Astrocyte of the cerebellum (primary cell): ENCODE measurements at regions not wholly inside any gene's neighbourhood (a gene's known extent, or its start where the extent isn't known, plus 50 kb on each side); places are given as distances from the start of the nearest gene placed in this dataset.
"Not testable (repeated sequence)": the region's sequence is repeated elsewhere in the genome, so short reads cannot be mapped to it uniquely, and the experiment has no call there.

Source experiments
- DNase-seq: peaks from one replicate; pipeline ENCODE4 v3.0.0-alpha.2; 2011; ENCODE audit warnings: low read depth
- H3K4me3 ChIP-seq: 2 replicates; pipeline ENCODE4 v1.5.1; 2011; ENCODE audit warnings: mild to moderate bottlenecking, low read depth, low read length, moderate library complexity
- in situ Hi-C: cut with HindIII; loops from 2 replicates; pipeline ENCODE4 v1.10.0; 2017; ENCODE audit warnings: low sequenced_read_pairs
- TF ChIP-seq, protein P1 (sequence below): IDR thresholded peaks from 2 replicates; pipeline ENCODE4 v1.5.1; 2012; ENCODE audit warnings: low read length, low read depth, moderate library complexity, mild to moderate bottlenecking; ENCODE audit errors: missing control alignments

DNA sequence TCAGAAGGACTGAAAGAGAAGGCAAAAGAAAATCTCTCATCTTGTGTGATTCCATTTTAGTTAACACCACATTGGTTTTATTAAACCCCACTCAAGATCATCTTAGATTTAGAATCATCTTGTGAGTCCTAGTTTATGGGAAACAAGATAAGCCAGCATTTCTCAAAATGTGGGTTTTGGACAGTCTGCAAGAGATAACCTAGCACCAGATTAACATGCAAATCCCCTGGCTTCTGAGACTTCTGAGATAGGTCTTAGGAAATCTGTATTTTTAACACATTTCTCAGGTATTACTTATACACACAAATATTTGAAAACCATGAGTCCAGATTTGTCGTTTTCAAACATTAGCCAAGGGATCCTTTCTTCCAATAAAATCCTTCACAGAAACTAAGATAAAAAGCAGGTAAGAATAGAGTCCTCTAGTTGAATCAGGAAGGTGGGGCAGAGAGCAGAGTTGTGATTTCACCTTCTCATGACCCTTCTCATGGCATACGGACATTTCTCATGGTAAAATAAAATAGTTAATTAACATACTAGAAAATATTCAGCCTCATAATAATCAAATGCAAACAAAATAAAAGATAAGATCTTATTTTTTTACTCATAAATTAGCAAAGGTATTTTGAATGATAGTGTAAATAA is 287.2 kb upstream of the FN1 start:
- TF ChIP-seq, protein P1, sequence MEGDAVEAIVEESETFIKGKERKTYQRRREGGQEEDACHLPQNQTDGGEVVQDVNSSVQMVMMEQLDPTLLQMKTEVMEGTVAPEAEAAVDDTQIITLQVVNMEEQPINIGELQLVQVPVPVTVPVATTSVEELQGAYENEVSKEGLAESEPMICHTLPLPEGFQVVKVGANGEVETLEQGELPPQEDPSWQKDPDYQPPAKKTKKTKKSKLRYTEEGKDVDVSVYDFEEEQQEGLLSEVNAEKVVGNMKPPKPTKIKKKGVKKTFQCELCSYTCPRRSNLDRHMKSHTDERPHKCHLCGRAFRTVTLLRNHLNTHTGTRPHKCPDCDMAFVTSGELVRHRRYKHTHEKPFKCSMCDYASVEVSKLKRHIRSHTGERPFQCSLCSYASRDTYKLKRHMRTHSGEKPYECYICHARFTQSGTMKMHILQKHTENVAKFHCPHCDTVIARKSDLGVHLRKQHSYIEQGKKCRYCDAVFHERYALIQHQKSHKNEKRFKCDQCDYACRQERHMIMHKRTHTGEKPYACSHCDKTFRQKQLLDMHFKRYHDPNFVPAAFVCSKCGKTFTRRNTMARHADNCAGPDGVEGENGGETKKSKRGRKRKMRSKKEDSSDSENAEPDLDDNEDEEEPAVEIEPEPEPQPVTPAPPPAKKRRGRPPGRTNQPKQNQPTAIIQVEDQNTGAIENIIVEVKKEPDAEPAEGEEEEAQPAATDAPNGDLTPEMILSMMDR = no peak
- DNase-seq = no peak
- H3K4me3 ChIP-seq = no peak overlapping the region
- in situ Hi-C loops = no loop called here

DNA sequence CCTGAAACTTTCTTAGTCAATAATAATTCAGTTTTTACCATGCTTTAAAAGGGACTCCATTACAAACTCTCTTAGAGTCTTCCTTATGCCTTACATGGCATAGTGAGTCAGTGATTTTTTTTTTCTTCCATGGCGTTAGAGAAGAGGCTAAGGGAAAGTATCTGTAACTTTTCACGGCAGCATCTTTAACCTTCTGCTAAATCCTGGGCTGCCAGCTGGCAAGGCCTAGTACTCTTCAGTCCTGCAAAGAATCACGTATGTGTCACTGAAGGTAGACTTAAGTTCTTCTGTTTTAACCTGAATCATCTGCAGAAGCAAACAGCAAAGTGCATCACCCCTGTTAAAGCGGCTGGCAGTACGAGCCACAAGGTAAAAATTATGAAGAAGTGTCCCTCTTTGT is 286.3 kb upstream of the FN1 start:
- in situ Hi-C loops = no loop called here
- no peak for DNase-seq
- no peak overlapping the region for H3K4me3 ChIP-seq

DNA sequence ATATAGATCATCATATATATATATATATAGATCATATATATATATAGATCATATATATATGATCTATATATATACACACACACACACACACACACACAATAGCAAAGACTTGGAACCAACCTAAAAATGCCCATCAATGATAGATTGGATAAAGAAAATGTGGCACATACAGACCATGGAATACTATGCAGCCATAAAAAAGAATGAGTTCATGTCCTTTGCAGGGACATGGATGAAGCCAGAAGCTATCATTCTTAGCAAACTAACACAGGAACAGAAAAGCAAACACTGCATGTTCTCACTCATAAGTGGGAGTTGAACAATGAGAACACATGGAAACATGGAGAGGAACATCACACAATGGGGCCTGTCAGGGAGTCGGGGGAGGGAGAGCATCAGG is 285.6 kb upstream of the FN1 start:
- in situ Hi-C loops, DNase-seq, H3K4me3 ChIP-seq: not testable (repeated sequence)

More for the DNA sequence above, 286.3 kb upstream of the FN1 start:
- TF ChIP-seq, protein P1 = no peak

DNA sequence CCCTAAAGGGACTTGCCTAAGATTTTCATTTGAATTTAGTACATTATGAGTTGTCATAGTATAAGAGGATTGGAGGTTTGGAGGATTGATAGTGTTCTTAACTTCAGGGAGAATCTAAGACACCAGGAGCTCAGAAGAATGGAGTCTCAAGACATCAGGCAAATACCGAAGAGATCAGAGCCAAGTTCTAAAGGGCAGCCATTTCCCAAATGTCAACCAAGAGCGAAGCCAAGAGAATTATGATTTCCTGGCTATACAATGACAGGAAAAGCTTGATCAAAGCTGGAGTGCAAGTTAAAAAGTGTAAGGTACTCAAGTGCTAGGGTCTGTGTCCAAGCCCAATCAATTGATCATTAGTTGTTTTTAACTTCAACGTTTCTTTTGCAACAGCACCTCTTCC is 283.0 kb upstream of the FN1 start:
- H3K4me3 ChIP-seq = no peak overlapping the region
- TF ChIP-seq, protein P1 = no peak
- in situ Hi-C loops = no loop called here
- DNase-seq = no peak

DNA sequence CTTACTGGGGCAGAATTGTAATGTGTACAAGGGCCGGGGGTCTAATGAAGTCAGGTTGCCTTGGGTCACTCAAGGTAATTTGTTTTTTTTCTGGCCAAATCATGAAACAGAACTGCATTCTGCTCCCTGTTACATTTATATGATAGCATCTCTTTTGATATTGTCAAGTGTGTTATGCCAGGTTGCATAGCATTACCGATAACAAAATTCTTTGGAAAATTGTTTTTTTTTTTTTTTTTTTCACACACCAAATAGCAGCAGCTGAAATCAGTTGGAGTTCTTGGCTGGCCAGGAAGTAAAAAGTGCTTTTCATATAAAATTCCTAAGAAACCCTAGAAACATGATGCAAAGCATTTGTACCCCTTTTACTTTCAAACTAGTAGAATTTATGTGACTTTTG is 282.6 kb upstream of the FN1 start:
- in situ Hi-C loops = no loop called here
- TF ChIP-seq, protein P1 = no peak
- H3K4me3 ChIP-seq = no peak overlapping the region
- DNase-seq = no peak

DNA sequence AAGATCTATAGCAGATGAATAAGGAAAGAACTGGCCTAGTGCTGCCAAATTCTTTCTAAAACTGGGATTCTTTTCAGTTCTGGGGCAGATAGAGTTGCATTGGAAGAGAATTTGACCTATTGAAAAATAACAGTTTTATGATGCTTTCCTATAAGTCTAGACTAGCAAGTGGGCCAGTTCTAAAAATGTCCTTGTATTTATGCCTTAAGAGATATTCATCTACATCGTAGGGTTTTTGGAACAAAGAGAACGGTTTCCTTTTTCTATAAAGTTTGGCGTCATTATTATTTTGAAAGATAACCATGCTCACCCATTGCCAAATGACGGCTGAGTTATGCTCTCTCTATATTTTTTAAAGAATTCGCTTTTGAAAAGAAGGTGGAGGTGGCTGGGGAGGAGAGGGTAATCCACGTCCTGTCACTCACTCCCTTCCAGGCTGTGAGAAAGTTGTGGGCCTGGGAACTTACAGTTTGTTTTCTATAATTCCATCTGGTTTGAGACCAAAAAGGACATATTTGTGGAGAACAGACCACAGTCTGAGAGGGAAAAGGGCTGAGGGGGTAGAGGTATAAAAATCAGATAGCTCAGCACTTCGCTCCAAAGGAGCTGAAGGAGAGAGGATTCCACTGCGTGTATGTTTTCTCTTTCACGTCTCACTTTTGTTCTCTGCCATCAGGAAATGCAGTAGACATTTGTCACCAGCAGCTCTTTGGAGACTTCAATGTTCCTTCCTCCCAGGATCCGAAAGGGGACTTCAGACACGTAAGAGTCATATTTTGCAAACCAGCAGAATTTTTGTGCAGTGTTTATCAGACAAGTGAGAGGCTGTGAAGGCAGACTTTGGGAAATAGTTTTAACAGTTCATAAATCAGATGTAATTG is 281.9 kb upstream of the FN1 start:
- H3K4me3 ChIP-seq = no peak overlapping the region
- DNase-seq = no peak
- TF ChIP-seq, protein P1 = no peak
- in situ Hi-C loops = no loop called here

DNA sequence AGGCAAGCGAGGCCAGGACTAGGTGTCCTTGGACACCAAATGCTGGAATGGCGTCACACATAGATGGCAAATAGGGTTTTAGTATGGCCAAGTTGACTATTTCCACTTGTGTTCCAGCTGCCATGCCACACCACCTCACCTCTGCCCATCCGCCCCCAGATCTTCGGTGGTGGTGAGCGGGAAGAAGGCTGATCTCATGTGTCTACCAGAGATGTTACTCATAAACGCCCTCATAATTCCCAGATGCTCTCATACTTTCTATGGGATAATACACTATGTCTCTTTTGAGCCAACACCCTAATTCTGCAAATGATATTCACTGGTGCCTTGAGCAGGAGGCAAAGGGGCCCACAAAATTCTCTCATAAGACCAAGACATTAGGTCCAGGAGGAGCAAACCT is 281.1 kb upstream of the FN1 start:
- in situ Hi-C loops = no loop called here

More for the DNA sequence above, 281.1 kb upstream of the FN1 start:
- TF ChIP-seq, protein P1 = no peak
- no peak overlapping the region for H3K4me3 ChIP-seq
- DNase-seq = no peak
